ENCODE measurements at regions not wholly inside any gene's neighbourhood (a gene's known extent, or its start where the extent isn't known, plus 50 kb on each side); places are given as distances from the start of the nearest gene placed in this dataset.

- TF ChIP-seq CTCF (CRISPR knock-in tag; IDR thresholded peaks at IDR 0.05) (no peak), NFRKB (IDR thresholded peaks at IDR 0.05) (no peak), MNT (IDR thresholded peaks at IDR 0.05) (no peak), HBP1 (CRISPR knock-in tag; IDR thresholded peaks at IDR 0.05; ENCODE audit: low read depth) (no peak), KLF9 (CRISPR knock-in tag; IDR thresholded peaks at IDR 0.05; ENCODE audit: low read depth) (no peak), ATF3 (CRISPR knock-in tag; IDR thresholded peaks at IDR 0.05) (no peak), TBL1XR1 (IDR thresholded peaks at IDR 0.05; ENCODE audit: borderline replicate concordance, low read length, partially characterized antibody) (no peak), HMGA1 (CRISPR knock-in tag; conservative IDR thresholded peaks at IDR 0.05) (no peak), ZNF790 (CRISPR knock-in tag; IDR thresholded peaks at IDR 0.05; ENCODE audit: borderline replicate concordance) (no peak), JUN (CRISPR knock-in tag; IDR thresholded peaks at IDR 0.05) (no peak), ATF6 (CRISPR knock-in tag; conservative IDR thresholded peaks at IDR 0.05) (no peak), PTBP1 (IDR thresholded peaks at IDR 0.05; ENCODE audit: low read depth, low read length, poor library complexity, severe bottlenecking) (no peak)
Observed at GRCh38 chr6:163940705-163941623, 526.4 kb downstream of the QKI start.

All from HepG2 (cell line).